HG02588 (cell line): ENCODE measurements at regions not wholly inside any gene's neighbourhood (a gene's known extent, or its start where the extent isn't known, plus 50 kb on each side); places are given as distances from the start of the nearest gene placed in this dataset.
"Not testable (repeated sequence)": the region's sequence is repeated elsewhere in the genome, so short reads cannot be mapped to it uniquely, and the experiment has no call there.

Experiments
- ATAC-seq: cut with Tn5 transposase; IDR thresholded peaks from one replicate; pipeline ENCODE4 v1.9.1; 2021; ENCODE audit warnings: mild to moderate bottlenecking, moderate library complexity; ENCODE audit not compliant: unreplicated experiment

DNA sequence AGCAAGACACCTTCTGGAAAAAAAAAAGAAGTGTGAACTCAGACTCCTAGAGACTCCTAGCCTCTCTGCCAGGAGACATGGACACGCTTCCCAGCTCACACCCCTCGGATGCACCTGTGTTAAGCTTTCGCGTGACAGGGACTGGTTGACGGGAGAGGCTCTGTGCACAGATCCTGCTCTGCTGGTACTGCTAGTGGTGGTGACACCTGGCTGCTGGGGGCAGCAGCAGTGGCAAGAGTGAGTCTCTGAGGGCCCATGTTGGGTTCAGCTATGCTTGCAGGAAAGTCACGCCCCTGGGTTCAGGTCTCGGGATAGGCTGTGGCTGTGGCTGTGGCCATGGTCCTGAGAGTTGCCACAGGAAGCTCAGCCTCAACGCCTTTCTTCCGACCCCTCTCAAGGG, 81.1 kb downstream of the XRCC2 start:
- ATAC-seq: no peak

DNA sequence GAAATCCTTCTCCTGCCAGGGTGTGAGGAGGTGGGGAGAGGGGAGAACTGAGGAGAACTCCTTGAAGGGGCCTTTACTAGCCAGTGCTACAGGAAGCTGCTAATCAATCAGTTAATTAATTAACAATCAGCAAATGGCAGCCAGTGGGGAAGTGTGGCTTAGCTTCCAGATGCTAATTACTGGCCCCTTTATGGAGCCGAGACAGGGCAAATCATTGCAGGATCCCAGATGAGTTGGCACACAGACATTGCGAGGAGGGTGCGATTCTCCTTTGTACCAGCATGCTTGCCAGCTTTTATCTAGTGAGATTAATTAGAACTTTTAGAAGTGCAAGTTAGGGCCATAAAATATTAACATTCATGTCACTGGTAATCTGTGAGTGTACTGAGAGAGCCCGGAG, 84.0 kb downstream of the XRCC2 start:
- no peak for ATAC-seq

DNA sequence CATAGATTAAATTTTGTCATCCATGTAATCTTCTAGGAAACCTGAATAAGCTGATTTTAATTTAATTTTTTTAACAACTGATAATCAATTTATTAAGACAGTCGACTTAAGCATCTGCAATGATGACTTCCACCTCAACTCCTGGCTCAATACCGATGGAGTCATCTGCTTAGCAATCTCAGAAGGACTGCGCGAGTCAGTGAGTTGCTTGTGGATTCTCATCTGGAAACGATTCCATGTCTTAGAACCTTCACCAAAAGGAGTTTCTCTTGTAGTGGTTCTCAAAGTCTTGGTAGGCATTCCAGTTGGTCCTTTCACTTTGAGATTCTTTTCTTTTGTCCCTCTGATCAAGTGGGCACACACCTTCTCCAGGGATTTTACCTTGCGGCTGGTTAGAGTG, 85.5 kb downstream of the XRCC2 start:
- no peak for ATAC-seq

DNA sequence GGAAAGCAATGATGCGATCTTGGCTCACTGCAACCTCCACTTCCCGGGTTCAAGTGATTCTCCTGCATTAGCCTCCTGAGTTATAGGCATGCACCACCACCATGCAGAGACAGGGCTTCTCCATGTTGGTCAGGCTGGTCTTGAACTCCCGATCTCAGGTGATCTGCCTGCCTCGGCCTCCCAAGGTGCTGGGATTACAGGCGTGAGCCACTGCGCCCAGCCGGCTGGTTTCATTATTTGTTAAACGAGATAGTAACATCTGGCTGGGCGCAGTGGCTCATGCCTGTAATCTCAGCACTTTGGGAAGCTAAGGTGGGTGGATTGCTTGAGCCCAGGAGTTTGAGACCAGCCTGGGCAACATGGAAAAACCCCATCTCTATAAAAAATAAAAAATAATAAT, 86.1 kb downstream of the XRCC2 start:
- ATAC-seq: not testable (repeated sequence)

DNA sequence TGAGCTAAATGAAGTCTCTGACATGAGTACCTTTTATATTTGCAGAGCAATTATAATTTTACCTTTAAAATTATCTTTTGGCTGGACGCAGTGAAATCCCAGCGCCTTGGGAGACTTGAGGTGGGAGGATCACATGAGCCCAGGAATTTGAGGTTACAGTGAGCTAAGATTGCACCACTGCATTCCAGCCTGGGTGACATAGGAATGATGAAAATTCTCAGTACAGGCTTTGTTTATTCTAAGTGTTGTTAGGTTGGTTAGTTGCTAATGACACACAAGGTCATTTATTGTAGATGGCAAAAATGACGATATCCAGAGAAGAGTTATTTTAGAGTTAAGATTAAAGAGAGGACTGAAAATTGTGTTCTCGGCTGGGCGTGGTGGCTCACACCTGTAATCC, 87.6 kb downstream of the XRCC2 start:
- ATAC-seq: no peak

DNA sequence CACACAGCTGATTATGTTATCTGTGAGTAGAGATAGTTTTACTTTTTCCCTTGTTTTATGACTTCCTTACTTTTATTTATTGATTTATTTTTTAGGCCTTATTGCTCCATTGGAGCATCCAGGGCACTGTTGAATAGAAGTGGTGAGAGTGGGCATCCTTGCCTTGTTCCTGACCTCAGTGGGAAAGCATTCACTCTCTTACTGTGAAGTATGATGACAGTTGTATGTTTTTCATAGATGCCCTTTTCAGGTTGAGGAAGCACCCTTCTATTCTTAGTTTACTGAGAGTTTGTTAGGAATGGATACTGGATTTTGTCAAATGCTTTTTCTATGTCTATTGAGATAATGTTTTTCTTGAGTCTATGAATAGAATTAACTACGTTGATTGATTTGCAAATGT, 88.6 kb downstream of the XRCC2 start:
- ATAC-seq: no peak

DNA sequence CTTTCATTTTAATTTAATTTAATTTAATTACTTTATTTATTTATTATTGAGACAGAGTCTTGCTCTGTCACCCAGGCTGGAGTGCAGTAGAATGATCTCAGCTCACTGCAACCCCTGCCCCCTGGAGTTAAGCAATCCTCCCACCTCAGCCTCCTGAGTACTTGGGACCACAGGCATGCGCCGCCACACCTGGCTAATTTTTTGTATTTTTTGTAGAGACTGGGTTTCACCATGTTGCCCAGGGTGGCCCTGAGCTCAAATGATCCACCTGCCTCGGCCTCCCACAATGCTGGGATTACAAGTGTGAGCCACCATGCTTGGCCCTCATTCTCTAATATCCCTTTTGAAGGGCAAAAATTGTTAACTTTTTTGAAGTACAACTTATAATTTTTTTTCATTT, 92.9 kb downstream of the XRCC2 start:
- ATAC-seq: no peak

DNA sequence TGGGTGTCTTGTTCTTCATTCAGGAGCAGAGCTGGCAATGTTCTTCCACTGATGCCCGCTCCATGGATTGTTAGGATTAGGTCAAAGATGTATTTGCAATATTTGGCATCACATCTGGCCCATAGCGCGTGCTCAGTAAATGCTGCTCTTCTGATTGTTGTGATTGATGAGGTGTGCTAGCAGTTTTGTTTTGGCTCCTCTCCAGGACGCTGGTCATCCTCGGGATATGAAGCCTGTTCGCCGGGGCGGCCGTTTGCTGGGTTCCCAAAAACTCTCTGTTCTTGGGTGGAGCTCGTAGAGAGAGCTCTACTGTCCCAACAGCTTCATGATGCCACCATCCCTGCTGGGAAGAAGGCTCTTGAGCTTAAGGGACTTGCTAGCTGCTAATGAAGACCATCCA, 96.9 kb downstream of the XRCC2 start:
- ATAC-seq: no peak

DNA sequence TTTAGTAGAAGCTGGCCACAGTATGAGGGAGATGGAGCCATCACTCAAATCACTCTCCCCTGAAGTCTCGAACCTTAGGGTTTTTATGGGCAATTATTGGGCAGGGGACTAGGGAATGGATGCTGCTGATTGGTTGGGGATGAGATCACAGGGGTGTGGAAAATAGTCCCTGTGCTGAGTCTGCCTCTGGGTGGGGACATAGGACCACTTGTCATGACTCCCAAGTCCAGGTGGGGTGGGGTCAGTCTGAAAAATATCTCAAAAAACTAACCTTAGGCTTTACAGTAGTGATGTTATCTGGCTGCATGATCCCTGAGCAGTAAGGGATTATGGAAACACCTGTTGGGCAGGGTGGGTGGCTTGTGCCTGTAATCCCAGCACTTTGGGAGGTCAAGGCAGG, 98.6 kb downstream of the XRCC2 start:
- ATAC-seq: no peak

DNA sequence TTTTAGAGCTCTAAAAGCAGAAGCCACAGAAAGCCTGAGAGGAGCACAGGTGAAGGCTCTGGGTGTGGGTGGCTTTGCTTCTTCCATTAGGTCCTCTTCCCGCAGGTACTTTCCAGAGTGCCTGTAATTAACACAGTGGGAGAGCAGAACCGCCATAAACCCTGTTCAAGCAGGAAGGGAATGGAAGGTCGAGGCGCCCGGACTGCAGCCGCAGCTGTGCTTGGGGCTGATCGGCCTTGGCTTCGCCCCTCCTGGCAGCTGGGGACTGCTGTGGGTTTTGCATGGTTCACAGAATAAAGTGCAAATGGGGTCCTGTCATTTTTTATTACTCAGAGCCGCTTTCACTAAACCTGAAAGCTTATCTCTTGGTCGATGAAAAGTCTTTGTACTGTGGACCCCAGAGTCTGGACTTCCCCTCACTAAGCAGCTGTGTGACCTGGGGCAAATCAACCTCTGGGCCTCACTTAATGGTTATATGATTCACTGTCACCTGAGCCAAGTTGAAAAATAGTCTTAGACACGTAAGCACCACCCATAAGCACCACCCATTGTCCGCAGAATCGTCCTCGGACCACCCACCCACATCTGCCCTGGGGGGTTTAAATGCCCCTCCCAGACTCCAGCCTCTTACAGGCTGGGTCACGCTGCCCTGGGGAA, 100.9 kb downstream of the XRCC2 start:
- peak; percentile 64 for ATAC-seq

DNA sequence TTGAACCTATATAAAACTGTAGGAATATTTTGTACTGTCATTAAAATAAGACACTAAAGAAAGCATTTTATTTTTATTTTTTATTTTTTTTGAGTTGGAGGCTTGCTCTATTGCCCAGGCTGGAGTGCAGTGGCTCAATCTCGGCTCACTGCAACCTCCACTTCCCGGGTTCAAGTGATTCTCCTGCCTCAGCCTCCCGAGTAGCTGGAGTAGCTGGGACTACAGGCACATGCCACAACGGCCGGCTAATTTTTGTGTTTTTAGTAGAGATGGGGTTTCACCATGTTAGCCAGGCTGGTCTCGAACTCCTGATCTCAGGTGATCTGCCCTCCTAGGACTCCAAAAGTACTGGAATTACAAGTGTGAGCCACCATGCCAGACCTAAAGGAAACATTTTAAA, 102.8 kb downstream of the XRCC2 start:
- ATAC-seq: not testable (repeated sequence)

DNA sequence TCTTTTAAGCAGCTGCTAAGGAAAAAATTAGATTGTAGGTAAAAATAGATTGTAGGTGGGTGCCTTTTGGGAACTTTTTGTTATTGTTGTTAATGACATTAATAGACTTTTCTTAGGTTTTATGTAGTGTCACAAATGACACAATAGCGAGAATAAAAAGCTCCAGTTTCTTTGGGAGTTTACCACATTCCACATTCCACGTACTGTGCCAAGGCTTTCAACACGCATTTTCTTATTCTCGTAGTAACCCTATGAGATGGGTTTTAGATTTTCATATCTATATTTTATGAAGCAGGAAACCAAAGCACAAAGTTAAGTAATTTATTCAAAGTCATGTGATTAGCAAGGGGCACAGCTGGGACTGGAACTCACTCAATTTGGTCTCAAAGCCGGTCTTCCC, 103.8 kb downstream of the XRCC2 start:
- ATAC-seq: no peak

DNA sequence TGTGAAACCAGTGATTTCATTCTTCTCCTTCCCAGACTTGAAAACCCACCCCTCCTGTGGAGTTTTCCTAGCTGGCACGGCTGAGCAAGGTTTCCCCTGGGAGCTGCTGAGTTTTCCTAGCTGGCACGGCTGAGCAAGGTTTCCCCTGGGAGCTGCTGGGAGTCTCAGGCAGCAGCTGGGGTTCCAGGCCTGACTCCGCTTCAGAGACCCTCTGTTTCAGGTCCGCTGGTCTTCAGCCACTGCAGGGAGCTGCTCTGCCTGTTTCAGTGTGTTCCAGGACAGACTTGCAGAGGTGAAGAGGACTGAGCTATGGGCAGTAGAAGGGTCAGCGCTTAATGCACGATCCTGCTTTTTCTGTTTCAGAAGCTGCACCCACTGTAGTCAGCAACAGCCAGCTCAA, 104.9 kb downstream of the XRCC2 start:
- no peak for ATAC-seq

DNA sequence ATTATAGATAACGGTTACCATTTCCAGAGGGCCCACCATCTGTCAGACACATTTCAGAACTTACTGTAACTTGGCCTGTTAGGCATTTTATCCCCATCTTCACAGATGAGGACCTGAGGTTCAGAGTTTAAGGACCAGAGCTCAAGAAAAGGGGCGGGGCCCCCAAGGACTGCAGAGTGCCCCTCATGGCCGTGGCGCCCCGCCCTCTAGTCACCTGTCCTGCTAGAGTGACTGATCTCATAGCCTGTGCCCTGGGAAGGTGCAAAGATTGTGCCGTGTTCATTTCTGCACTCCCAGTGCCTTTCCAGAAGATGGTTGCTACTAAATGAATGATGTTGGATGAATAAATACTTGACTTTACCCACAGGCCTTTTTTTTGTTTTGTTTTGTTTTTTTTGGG, 107.0 kb downstream of the XRCC2 start:
- ATAC-seq: no peak

DNA sequence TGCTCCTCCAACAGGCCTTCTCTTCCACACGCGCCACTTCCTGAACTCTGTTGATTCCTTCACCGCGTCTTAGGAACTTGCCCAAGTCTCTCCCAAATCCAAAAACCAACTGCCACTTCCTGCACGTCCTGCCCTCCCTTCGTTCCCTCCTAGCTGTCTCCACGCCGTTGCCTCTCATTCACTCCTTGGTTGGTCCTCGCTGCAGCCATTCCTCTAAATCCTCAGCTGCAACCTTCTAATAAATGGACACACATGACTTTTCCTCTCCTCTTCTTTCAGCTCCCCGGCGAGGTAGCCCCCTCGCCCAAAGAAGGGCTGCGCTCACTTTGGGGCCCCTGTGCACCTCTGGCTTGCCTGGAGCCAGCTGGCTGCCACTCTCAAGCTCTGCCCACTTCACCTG, 110.2 kb downstream of the XRCC2 start:
- no peak for ATAC-seq

DNA sequence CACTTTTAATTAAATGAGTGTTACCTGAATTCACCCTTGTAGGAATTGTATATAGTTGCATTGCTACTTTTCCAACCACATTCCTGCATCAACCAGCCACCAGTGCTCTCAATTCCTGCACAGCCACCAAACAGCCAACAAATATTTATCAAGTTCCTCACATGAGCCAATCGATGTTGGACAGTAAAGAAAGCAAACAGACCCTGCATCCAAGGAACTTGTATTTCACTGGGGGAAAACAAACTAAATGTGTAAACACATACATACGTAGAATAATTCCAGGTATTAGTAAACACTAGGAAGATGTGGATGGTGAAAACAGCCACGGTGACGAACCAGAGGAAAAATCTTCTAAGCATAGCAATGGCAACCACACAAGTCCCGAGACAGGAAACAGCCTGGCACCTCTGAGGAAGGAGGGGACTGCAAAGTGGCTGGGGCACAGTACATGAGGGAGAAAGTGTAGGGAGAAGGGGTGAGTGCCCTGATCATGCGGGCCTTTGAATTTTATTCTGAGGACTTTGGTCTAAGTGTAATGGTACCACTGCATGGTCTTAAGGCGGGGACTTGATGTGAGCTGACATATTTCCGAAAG, 111.2 kb downstream of the XRCC2 start:
- ATAC-seq: no peak

DNA sequence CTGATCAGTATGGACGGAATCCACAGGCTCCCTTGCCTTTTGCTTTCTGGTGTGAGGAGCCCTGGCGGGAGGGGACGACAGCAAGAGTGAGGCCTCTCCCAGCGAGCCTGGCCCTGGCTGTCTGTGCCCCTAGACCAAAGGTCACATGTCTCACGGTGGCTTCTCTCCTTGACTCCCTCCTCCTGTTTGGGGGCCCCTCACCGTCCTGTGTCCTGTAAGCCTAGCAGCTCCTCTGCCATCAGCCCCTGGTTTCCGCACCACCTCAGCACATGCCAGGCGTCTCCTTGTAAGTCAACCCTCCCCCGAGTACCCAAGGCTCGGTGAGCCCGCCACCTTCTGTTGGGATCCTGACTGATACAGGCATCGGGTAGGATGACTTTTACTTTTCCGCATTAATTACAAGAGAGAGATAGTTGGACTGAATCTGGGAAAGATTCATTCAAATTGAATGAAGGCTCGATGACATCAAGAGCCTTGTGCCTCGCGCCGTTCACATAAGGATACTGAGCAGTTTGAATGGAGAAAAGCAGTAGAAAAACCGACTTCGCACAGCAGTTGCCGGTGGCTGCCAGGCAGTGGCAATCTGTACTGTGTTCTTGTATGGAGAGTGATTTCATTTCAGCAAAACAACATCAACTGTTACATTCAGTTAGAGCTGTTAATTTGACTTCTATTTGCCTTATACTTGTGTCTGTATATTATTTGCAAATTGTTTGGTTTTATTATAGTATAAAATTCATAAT, 119.8 kb downstream of the XRCC2 start:
- no peak for ATAC-seq

DNA sequence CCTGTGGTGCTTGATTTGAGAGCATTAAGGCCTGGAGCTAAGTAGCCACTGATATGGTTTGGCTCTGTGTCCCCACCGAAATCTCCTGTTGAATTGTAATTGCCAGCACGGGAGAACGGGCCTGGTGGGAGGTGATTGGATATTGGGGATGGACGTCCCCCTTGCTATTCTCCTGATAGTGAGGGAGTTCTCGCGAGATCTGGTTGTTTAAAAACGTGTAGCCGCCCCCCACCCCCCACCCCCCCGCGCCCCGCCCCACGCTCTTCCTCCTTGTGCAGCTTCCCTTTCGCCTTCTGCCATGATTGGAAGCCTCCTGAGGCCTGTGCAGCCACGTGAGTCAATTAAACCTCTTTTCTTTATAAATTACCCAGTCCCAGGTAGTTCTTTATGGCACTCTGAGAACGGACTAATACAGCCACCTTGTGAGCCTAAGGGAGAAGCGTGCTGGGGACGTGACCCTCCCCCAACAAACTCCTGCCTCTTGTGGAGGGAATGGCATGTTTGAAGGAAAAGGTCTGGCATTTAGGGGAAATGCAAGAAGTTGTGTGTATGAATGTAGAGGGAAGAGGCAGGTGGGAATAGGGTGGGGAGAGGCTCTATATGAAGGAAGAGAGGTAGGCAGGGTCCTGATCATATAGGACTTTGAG, 118.0 kb upstream of the KMT2C start:
- no peak for ATAC-seq

DNA sequence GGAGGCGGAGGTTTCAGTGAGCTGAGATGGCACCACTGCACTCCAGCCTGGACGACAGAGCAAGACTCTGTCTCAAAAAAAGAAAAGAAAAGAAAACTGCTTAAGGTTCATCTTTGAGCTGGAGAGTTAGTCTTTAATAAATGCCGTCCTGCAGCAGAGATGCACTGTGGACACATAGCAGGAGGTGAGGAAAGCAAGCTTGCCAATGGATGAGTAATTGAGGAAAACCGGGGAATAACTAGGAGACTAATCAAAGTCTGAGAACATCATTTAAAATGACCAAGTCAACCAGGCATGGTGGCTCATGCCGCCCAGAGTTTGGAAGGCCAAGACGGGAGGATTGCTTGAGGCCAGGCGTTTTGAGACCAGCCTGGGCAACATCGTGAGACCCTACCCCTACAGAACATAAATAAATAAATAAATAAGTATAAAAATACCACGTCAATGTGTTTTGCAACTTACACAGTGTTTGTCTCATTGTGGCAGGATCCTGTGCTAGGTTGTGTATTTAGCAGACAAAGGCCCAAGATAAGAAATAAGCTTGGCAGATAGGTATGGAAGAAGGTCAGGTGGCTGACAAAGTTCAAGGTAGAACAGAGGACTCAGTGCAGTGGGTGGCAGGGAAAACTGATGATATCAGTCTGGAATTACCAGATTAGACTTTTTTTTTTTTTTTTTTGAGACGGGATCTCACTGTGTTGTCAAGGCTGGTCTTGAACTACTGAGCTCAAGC, 115.7 kb upstream of the KMT2C start:
- no peak for ATAC-seq

DNA sequence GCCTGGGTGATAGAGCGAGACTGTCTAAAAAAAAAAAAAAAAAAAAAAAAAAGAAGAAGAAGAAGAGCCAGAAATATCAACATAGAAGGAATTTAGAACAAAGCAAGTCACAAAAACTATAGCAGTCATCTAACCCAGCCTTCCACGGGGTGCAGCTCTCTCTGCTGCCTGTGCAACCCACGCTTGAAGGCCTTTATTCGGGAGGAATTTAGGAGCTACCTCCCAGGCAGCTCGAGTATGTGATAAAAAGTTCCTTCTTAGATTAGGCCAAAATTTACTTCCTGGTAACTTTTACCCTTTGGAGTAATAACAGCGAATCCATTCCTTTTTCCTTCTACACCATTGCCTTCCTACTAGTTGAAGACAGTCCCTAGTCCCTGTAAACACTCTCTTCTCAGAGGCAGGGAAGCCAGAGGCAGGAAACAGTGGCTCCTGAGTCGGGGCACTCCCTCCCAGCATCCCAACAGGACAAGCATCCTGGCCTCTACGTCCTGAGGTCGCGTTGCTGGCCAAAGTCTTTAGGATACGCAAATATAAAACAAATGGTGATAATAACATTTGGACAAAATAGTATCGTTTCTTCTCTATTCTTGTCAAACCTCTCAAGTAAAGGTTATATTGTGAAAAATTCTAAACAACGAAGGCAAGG, 109.3 kb upstream of the KMT2C start:
- no peak for ATAC-seq

DNA sequence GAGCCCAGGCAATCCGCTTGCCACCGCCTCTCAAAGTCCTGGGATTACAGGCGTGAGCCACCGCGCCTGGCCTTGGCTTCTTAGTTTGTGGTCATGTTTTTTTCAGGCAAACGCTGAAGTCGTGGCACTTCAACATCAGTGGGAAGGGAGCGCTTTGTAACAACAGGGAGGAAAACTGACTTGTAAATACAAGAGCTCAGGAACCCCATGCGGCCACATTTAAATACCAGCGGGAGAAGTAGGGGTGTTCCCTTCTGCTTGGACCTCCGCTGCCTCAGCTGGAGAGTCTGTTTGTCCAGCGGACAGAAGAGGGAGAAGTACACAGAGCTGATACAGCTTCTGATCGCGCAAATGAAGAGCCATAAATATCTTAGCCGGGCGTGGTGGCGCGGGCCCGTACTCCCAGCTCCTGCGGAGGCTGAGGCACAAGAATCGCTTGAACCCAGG, 108.7 kb upstream of the KMT2C start:
- ATAC-seq: no peak
